ENCODE measurements at regions not wholly inside any gene's neighbourhood (a gene's known extent, or its start where the extent isn't known, plus 50 kb on each side); places are given as distances from the start of the nearest gene placed in this dataset.

DNA sequence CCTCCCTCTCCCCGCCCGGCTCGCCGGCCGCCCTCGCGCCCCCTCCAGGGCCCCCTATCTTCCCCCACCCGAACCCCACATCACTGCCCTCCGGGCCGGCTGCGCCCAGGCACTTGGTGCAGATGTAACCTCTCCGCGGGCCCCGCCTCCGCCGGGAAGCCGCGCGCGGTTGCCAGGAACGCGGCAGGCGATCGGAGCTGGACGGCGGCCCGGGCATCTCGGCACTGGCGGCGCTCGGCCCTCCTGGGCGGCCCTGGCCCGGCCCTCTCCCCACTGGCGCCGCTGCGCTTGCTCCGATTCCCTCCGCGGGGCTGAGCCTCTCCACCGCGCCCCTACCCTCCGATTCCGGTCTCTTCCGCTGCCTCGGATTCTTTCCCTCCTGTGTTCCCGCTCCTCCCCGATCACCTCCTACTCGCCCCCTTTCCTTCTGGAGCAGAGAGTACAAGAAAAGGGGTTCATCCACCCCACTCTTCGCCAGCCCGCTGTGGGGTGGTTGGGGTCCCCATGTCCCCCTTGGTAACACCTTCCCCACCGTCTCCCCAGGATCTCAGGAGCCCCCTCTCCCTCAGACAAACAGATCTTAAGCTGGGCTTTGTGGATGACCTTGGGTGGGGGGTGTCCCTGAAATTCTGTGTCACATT, 70.6 kb downstream of the C9orf50 start:
- no peaks in the 10 kb centered on the region; the same call in 1 of the 2 replicates for H3K27me3 ChIP-seq (ENCODE audit: insufficient read depth, low read depth)
- no peak overlapping the region for H2AFZ ChIP-seq (ENCODE audit: low read depth)
- H3K4me1 ChIP-seq (ENCODE audit: low read depth, poor library complexity, severe bottlenecking), result no peaks in the 10 kb centered on the region
- H3K9ac ChIP-seq, result no peak overlapping the region
- H3K27ac ChIP-seq, result no peak overlapping the region
- H3K4me2 ChIP-seq, result no peak overlapping the region
- no peak overlapping the region for H3K4me3 ChIP-seq (IDR thresholded peaks at IDR 0.05; ENCODE audit: insufficient read depth, low read depth, low read length)
- no peaks in the 10 kb centered on the region for H4K20me1 ChIP-seq (ENCODE audit: insufficient read depth)
- H3K36me3 ChIP-seq (ENCODE audit: insufficient read depth), result no peaks in the 10 kb centered on the region
- TF ChIP-seq, protein P1, sequence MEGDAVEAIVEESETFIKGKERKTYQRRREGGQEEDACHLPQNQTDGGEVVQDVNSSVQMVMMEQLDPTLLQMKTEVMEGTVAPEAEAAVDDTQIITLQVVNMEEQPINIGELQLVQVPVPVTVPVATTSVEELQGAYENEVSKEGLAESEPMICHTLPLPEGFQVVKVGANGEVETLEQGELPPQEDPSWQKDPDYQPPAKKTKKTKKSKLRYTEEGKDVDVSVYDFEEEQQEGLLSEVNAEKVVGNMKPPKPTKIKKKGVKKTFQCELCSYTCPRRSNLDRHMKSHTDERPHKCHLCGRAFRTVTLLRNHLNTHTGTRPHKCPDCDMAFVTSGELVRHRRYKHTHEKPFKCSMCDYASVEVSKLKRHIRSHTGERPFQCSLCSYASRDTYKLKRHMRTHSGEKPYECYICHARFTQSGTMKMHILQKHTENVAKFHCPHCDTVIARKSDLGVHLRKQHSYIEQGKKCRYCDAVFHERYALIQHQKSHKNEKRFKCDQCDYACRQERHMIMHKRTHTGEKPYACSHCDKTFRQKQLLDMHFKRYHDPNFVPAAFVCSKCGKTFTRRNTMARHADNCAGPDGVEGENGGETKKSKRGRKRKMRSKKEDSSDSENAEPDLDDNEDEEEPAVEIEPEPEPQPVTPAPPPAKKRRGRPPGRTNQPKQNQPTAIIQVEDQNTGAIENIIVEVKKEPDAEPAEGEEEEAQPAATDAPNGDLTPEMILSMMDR (conservative IDR thresholded peaks at IDR 0.05; ENCODE audit: low read depth, low read length), result no peak
- H3K79me2 ChIP-seq (ENCODE audit: insufficient read depth, low read depth), result no peaks in the 10 kb centered on the region

DNA sequence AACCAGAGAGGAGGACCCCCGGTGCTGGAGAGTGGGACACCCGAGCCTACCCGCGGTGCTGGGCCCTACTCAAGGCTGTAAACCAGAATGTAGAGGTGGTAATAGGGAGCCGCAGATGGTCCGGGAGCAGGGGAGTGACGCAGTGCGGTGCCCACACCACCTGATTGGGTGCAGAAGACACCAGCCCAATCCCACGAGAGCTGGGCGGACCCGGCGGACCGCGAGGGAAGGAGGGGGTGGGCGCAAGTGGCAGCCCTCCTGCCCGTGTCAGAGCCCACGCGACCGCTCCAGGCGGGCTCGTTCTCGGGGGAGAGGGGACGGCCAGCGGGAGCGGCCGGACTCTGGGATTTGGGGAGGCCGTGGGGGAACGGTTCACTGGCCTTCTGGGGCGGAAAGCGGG, 71.2 kb downstream of the C9orf50 start:
- Histone ChIP-seq H3K4me2 (no peak overlapping the region), H3K27me3 (ENCODE audit: insufficient read depth, low read depth) (no peaks in the 10 kb centered on the region; the same call in 1 of the 2 replicates), H3K9ac (no peak overlapping the region), H3K4me1 (ENCODE audit: low read depth, poor library complexity, severe bottlenecking) (no peaks in the 10 kb centered on the region), H3K79me2 (ENCODE audit: insufficient read depth, low read depth) (no peaks in the 10 kb centered on the region), H3K4me3 (IDR thresholded peaks at IDR 0.05; ENCODE audit: insufficient read depth, low read depth, low read length) (no peak overlapping the region), H3K27ac (no peak overlapping the region), H3K36me3 (ENCODE audit: insufficient read depth) (no peaks in the 10 kb centered on the region), H4K20me1 (ENCODE audit: insufficient read depth) (no peaks in the 10 kb centered on the region), H2AFZ (ENCODE audit: low read depth) (no peak overlapping the region)
- TF ChIP-seq, protein P1 (conservative IDR thresholded peaks at IDR 0.05; ENCODE audit: low read depth, low read length), result no peak

DNA sequence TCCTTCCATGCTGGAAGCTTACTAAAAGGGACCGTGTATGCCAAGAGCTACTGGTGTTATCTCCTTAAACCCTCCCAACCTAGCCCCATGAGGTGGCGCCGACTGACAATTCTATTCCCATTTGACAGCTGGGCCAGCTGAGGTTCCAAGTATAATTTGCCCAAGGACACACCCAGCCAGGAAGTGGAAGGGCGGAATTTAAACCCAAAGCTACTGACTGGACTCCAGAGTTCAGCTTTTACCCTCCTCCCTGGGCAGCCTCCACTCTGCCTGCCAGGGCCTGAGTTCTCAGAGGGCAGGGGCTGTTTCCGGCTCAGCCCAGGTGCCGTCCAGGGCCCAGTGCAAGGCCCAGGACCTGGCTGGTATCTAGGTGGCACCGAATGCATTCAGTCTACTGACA, 71.8 kb downstream of the C9orf50 start:
- Histone ChIP-seq H3K9ac (no peak overlapping the region), H2AFZ (ENCODE audit: low read depth) (no peak overlapping the region), H3K27me3 (ENCODE audit: insufficient read depth, low read depth) (no peaks in the 10 kb centered on the region; the same call in 1 of the 2 replicates), H3K4me2 (no peak overlapping the region), H3K4me1 (ENCODE audit: low read depth, poor library complexity, severe bottlenecking) (no peaks in the 10 kb centered on the region), H3K79me2 (ENCODE audit: insufficient read depth, low read depth) (no peaks in the 10 kb centered on the region), H3K36me3 (ENCODE audit: insufficient read depth) (no peaks in the 10 kb centered on the region), H4K20me1 (ENCODE audit: insufficient read depth) (no peaks in the 10 kb centered on the region), H3K4me3 (IDR thresholded peaks at IDR 0.05; ENCODE audit: insufficient read depth, low read depth, low read length) (no peak overlapping the region), H3K27ac (no peak overlapping the region)
- TF ChIP-seq, protein P1 (conservative IDR thresholded peaks at IDR 0.05; ENCODE audit: low read depth, low read length), result no peak

DNA sequence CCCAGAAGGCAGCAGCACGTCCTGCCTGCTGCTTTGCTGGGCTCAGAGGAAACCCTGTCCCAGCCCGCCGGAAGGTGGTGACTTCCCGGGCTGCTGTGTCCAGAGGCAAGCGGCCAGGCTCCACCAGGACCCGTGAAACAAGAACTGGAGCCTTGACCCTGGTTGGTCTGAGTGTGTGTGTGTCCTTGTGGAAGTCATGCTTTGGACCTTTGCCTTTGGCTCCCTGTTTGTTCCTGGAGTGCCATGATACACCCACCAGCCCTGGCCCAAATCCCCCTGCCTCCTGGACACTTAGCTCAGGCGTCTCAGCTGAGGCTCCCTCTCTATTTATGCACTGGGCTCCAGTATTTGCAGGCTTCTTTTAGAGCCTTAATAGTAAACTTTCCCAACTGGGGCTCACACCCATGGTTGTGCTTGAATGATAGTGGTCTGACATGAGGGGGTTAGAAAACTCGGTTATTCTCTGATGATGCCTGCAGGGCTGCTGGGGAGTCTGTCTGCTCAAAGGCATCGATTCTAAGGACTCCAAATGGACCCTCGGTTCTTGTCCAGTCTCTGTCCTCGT, 72.2 kb downstream of the C9orf50 start:
- no peak overlapping the region for H3K4me3 ChIP-seq (IDR thresholded peaks at IDR 0.05; ENCODE audit: insufficient read depth, low read depth, low read length)
- TF ChIP-seq, protein P1 (conservative IDR thresholded peaks at IDR 0.05; ENCODE audit: low read depth, low read length), result no peak
- H3K79me2 ChIP-seq (ENCODE audit: insufficient read depth, low read depth), result no peaks in the 10 kb centered on the region
- no peaks in the 10 kb centered on the region for H4K20me1 ChIP-seq (ENCODE audit: insufficient read depth)
- H3K36me3 ChIP-seq (ENCODE audit: insufficient read depth), result no peaks in the 10 kb centered on the region
- H3K4me1 ChIP-seq (ENCODE audit: low read depth, poor library complexity, severe bottlenecking), result no peaks in the 10 kb centered on the region
- H2AFZ ChIP-seq (ENCODE audit: low read depth), result no peak overlapping the region
- H3K27ac ChIP-seq, result no peak overlapping the region
- no peaks in the 10 kb centered on the region; the same call in 1 of the 2 replicates for H3K27me3 ChIP-seq (ENCODE audit: insufficient read depth, low read depth)
- H3K9ac ChIP-seq, result no peak overlapping the region
- H3K4me2 ChIP-seq, result no peak overlapping the region
